ENCODE measurements at regions not wholly inside any gene's neighbourhood (a gene's known extent, or its start where the extent isn't known, plus 50 kb on each side); places are given as distances from the start of the nearest gene placed in this dataset.

GRCh38 chr14:97077253-97077653 is 280.1 kb downstream of the VRK1 start:
- Histone ChIP-seq H3K4me1 (peaks cover 47 to 69% (median 56%) of the 10 kb centered on the region in 10 experiments), H3K9me3 (replicated peaks in 1 of 11) (peaks cover 0 to 13% (median 3%) of the 10 kb centered on the region in 11 experiments; a peak in 3 of 22 replicates), H3K27ac (peak overlapping the region in 8 of 11 experiments; percentile 3 to 68 (median 48); a peak in 12 of 22 replicates), H3K36me3 (no peaks in the 10 kb centered on the region), H3K4me3 (no peak overlapping the region; a peak in 1 of 20 replicates), H3K4me2 (peak overlapping the region; percentile 68 to 95 (median 79)), H3K27me3 (no peaks in the 10 kb centered on the region; a peak in 1 of 22 replicates), H4K20me1 (peaks cover 0 to 4% (median 0%) of the 10 kb centered on the region in 11 experiments; a peak in 1 of 22 replicates), H3K9ac (peak overlapping the region in 5 of 11 experiments; percentile 11 to 35 (median 21); a peak in 5 of 22 replicates)
- no peak for TF ChIP-seq Cebpa-rat (IDR thresholded peaks at IDR 0.05)

DNA sequence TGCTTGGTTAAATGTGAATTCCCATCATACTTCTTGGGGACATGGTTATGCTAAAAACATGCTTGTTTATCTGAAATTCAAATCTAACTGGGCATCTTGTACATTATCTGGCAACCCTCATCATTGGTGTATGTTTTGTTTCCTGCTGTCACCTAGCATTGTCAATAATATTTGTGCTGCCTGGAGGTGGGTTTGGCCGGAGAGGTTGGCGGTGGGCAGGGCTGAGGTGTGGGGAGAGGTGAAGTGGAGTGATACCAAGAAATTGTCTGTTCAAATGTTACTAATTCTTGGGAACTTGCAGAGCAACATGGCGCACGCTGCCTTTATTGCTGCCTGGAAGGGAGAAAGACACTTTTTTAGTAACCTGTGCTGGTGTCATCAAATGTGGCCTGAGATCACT is 280.5 kb downstream of the VRK1 start:
- TF ChIP-seq Cebpa-rat (IDR thresholded peaks at IDR 0.05): no peak
- Histone ChIP-seq H3K9me3 (replicated peaks in 1 of 11) (peaks cover 0 to 18% (median 7%) of the 10 kb centered on the region in 11 experiments; a peak in 8 of 22 replicates), H3K4me2 (peak overlapping the region; percentile 68 to 95 (median 79)), H4K20me1 (peaks cover 0 to 4% (median 0%) of the 10 kb centered on the region in 11 experiments; a peak in 1 of 22 replicates), H3K27ac (peak overlapping the region in 7 of 11 experiments; percentile 3 to 68 (median 56); a peak in 10 of 22 replicates), H3K36me3 (no peaks in the 10 kb centered on the region), H3K4me1 (peaks cover 47 to 67% (median 54%) of the 10 kb centered on the region in 10 experiments), H3K27me3 (no peaks in the 10 kb centered on the region; a peak in 1 of 22 replicates), H3K9ac (peak overlapping the region in 4 of 11 experiments; percentile 11 to 35 (median 14); a peak in 3 of 22 replicates), H3K4me3 (no peak overlapping the region; a peak in 1 of 20 replicates)

DNA sequence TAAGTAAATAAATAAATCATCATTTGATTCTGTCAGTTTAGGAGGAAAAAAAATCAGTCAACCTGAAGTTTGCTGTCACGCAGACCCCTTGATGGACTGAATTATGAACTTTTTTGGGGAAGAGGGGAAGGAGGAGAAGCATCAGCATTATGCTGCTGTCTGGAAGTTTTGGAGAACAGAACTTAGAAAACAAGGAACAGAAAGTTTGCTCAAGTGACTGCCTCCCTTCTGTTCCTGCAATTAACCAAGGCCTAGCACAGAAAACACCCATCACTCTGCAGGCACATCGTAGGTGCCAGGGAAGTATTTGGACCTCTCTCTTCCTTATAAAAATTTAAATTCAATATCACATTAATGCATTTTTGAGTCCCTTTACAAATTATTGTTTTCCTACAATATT is 283.8 kb downstream of the VRK1 start:
- H3K4me1 ChIP-seq: peaks cover 18 to 46% (median 22%) of the 10 kb centered on the region in 10 experiments
- peaks cover 0 to 4% (median 0%) of the 10 kb centered on the region in 11 experiments; a peak in 1 of 22 replicates for H4K20me1 ChIP-seq
- H3K27me3 ChIP-seq: no peaks in the 10 kb centered on the region; a peak in 1 of 22 replicates
- peaks cover 0 to 28% (median 19%) of the 10 kb centered on the region in 11 experiments; a peak in 15 of 22 replicates for H3K9me3 ChIP-seq (replicated peaks in 1 of 11)
- H3K4me3 ChIP-seq: no peak overlapping the region
- no peak for TF ChIP-seq Cebpa-rat (IDR thresholded peaks at IDR 0.05)
- H3K4me2 ChIP-seq: peak overlapping the region in 2 of 11 experiments; percentile 0 to 27; a peak in 2 of 22 replicates
- no peaks in the 10 kb centered on the region for H3K36me3 ChIP-seq
- no peak overlapping the region for H3K27ac ChIP-seq
- H3K9ac ChIP-seq: no peak overlapping the region

GRCh38 chr14:97095269-97095668 is 298.1 kb downstream of the VRK1 start:
- Histone ChIP-seq H3K4me3 (no peak overlapping the region), H3K4me1 (peaks cover 0 to 11% (median 0%) of the 10 kb centered on the region in 10 experiments; a peak in 7 of 20 replicates), H4K20me1 (no peaks in the 10 kb centered on the region; a peak in 1 of 22 replicates), H3K9ac (no peak overlapping the region), H3K9me3 (replicated peaks in 1 of 11) (peaks cover 0 to 8% (median 0%) of the 10 kb centered on the region in 11 experiments; a peak in 1 of 22 replicates), H3K36me3 (no peaks in the 10 kb centered on the region), H3K4me2 (no peak overlapping the region), H3K27ac (no peak overlapping the region), H3K27me3 (no peaks in the 10 kb centered on the region)
- no peak for TF ChIP-seq Cebpa-rat (IDR thresholded peaks at IDR 0.05)

- Histone ChIP-seq H3K4me3 (no peak overlapping the region), H3K27ac (no peak overlapping the region), H4K20me1 (no peaks in the 10 kb centered on the region; a peak in 1 of 22 replicates), H3K9ac (no peak overlapping the region), H3K27me3 (no peaks in the 10 kb centered on the region), H3K36me3 (no peaks in the 10 kb centered on the region), H3K9me3 (replicated peaks in 1 of 11) (peaks cover 0 to 8% (median 0%) of the 10 kb centered on the region in 11 experiments; a peak in 1 of 22 replicates), H3K4me2 (no peak overlapping the region; a peak in 1 of 22 replicates), H3K4me1 (peaks cover 0 to 23% (median 7%) of the 10 kb centered on the region in 10 experiments; a peak in 9 of 20 replicates)
- TF ChIP-seq Cebpa-rat (IDR thresholded peaks at IDR 0.05): no peak
Measured at GRCh38 chr14:97097296-97097695, 300.1 kb downstream of the VRK1 start.

GRCh38 chr14:97100306-97100705 is 303.1 kb downstream of the VRK1 start:
- H3K9ac ChIP-seq: no peak overlapping the region
- no peaks in the 10 kb centered on the region for H3K36me3 ChIP-seq
- peaks cover 0 to 8% (median 0%) of the 10 kb centered on the region in 11 experiments; a peak in 1 of 22 replicates for H3K9me3 ChIP-seq (replicated peaks in 1 of 11)
- peaks cover 0 to 51% (median 35%) of the 10 kb centered on the region in 10 experiments; a peak in 16 of 20 replicates for H3K4me1 ChIP-seq
- no peak overlapping the region for H3K4me3 ChIP-seq
- H3K4me2 ChIP-seq: peak overlapping the region in 2 of 11 experiments; percentile 26; a peak in 2 of 22 replicates
- no peak for TF ChIP-seq Cebpa-rat (IDR thresholded peaks at IDR 0.05)
- H3K27ac ChIP-seq: no peak overlapping the region
- H3K27me3 ChIP-seq: peaks cover 0 to 2% (median 0%) of the 10 kb centered on the region in 11 experiments; a peak in 1 of 22 replicates
- H4K20me1 ChIP-seq: no peaks in the 10 kb centered on the region

GRCh38 chr14:97101561-97101960 is 304.4 kb downstream of the VRK1 start:
- Histone ChIP-seq H4K20me1 (no peaks in the 10 kb centered on the region), H3K36me3 (no peaks in the 10 kb centered on the region), H3K9me3 (replicated peaks in 1 of 11) (peaks cover 0 to 8% (median 0%) of the 10 kb centered on the region in 11 experiments; a peak in 1 of 22 replicates), H3K4me3 (no peak overlapping the region), H3K4me2 (peak overlapping the region in 5 of 11 experiments; percentile 6 to 35 (median 14); a peak in 2 of 22 replicates), H3K27me3 (peaks cover 0 to 12% (median 0%) of the 10 kb centered on the region in 11 experiments; a peak in 2 of 22 replicates), H3K4me1 (peaks cover 8 to 64% (median 47%) of the 10 kb centered on the region in 10 experiments; a peak in 19 of 20 replicates), H3K9ac (no peak overlapping the region), H3K27ac (no peak overlapping the region)
- TF ChIP-seq Cebpa-rat (IDR thresholded peaks at IDR 0.05): no peak

- H3K4me1 ChIP-seq: peaks cover 8 to 86% (median 51%) of the 10 kb centered on the region in 10 experiments; a peak in 19 of 20 replicates
- no peak for TF ChIP-seq Cebpa-rat (IDR thresholded peaks at IDR 0.05)
Measured at GRCh38 chr14:97104029-97104428, 306.8 kb downstream of the VRK1 start.

DNA sequence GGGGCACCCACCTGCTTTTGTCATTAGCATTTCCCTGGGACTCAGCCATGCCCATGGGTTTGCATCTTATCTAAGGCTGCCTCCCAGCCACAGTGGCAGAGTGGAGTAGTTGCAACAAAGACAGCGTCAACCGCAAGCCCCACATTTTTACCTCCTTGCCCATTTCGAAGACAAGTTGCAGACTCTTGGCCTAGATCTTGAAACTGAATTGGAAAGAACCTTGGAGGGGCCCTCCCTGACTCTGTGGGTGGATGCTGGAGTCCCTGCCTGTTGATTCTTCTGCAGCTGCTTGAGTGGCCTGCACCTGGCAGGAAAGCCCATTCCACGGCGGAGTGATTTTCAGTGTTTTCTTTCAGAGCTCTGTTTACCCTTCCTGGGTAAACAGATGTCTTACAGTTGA is 309.0 kb downstream of the VRK1 start:
- Histone ChIP-seq H4K20me1 (no peaks in the 10 kb centered on the region), H3K9ac (peak overlapping the region in 5 of 11 experiments; percentile 22 to 74 (median 71); a peak in 9 of 22 replicates), H3K4me2 (peak overlapping the region; percentile 39 to 87 (median 72)), H3K4me3 (peak overlapping the region in 2 of 10 experiments; percentile 16 to 19; a peak in 1 of 20 replicates), H3K9me3 (replicated peaks in 1 of 11) (peaks cover 21 to 36% (median 28%) of the 10 kb centered on the region in 11 experiments), H3K4me1 (peaks cover 8 to 91% (median 47%) of the 10 kb centered on the region in 10 experiments; a peak in 19 of 20 replicates), H3K36me3 (peaks cover 0 to 18% (median 0%) of the 10 kb centered on the region in 11 experiments; a peak in 5 of 22 replicates), H3K27ac (peak overlapping the region in 7 of 11 experiments; percentile 2 to 90 (median 79); a peak in 12 of 22 replicates), H3K27me3 (peaks cover 0 to 12% (median 0%) of the 10 kb centered on the region in 11 experiments; a peak in 2 of 22 replicates)
- TF ChIP-seq Cebpa-rat (IDR thresholded peaks at IDR 0.05): peak in 5 of 11 experiments; percentile 34 to 98 (median 92); a peak in 9 of 22 replicates

More at GRCh38 chr14:97104029-97104428, 306.8 kb downstream of the VRK1 start:
- Histone ChIP-seq H3K9me3 (replicated peaks in 1 of 11) (peaks cover 14 to 28% (median 20%) of the 10 kb centered on the region in 11 experiments), H4K20me1 (no peaks in the 10 kb centered on the region), H3K27ac (peak overlapping the region in 4 of 11 experiments; percentile 79 to 90 (median 86); a peak in 7 of 22 replicates), H3K4me3 (no peak overlapping the region), H3K36me3 (peaks cover 0 to 11% (median 0%) of the 10 kb centered on the region in 11 experiments; a peak in 4 of 22 replicates), H3K4me2 (peak overlapping the region in 9 of 11 experiments; percentile 58 to 87 (median 73); a peak in 17 of 22 replicates), H3K9ac (no peak overlapping the region), H3K27me3 (peaks cover 0 to 12% (median 0%) of the 10 kb centered on the region in 11 experiments; a peak in 2 of 22 replicates)

All from BLaER1 treated with 17β-estradiol and CSF1 and Interleukin-3, amounts not matched to agents 10 nM and 100 nM (cell line).